Pancreas (tissue), 10 donors: ENCODE measurements at regions not wholly inside any gene's neighbourhood (a gene's known extent, or its start where the extent isn't known, plus 50 kb on each side); places are given as distances from the start of the nearest gene placed in this dataset.

Experiments
- ATAC-seq, 4 donors: fragments of 200-7000 bp; cut with Tn5 transposase; one replicate each; pipeline versions ENCODE4 v1.8.0 to v1.9.1; 2020; ENCODE audit warnings: mild to moderate bottlenecking in 4 of 4, moderate library complexity in 4 of 4
- DNase-seq, 6 donors: peaks; one replicate each; pipeline ENCODE4 v3.0.0-alpha.2; 2020
- FAIRE-seq: peaks from 2 replicates; lab custom pipeline; 2012; peaks lifted over from hg19 to GRCh38; lab: Jason Lieb, UNC
- H3K27ac ChIP-seq, 4 donors: fragments of 200-600 bp; sonication (generic); 1 replicate in 3 of 4; 2 replicates in 1 of 4; pipeline versions ENCODE4 v1.5.0 to v1.8.0; 2020
- H3K27me3 ChIP-seq, 4 donors: fragments of 200-600 bp; one replicate each; pipeline ENCODE4 v1.8.0; 2021
- H3K36me3 ChIP-seq, 3 donors: fragments of 200-600 bp; sonication (generic) in 1 of 3; one replicate each; pipeline versions ENCODE4 v1.5.0 to v1.8.0; 2020 to 2021
- H3K4me1 ChIP-seq, 3 donors: fragments of 200-600 bp; one replicate each; pipeline ENCODE4 v1.8.0; 2021
- H3K4me3 ChIP-seq, 4 donors: fragments of 200-600 bp; sonication (generic) in 2 of 4; one replicate each; pipeline versions ENCODE4 v1.5.0 to v1.8.0; 2020 to 2021
- H3K9me3 ChIP-seq, 4 donors: fragments of 200-600 bp; one replicate each; pipeline ENCODE4 v1.8.0; 2021
- CTCF ChIP-seq, 4 donors: fragments of 200-600 bp; sonication (generic) in 3 of 4; IDR thresholded peaks; one replicate each; pipeline versions ENCODE4 v1.5.0 to v1.8.0; 2021; ENCODE audit warnings: antibody characterized with exemption in 4 of 4
- WGBS, 2 donors: extraction: QIAGEN DNeasy Blood & Tissue Kit; methylation state at CpG; one replicate each; pipeline ENCODE4 v1.1.7; 2013; 5-methylcytosine and 5-hydroxymethylcytosine counted together
- intact Hi-C, 3 donors: fragments of 100-400 bp; cut with DNase I; formaldehyde crosslinking; loops; one replicate each; pipeline versions ENCODE4 v1.11.1 to v1.14.2; 2022
- donor health status: healthy with polysubstance abuse.
- donor health status: DM: no; HTN: no; CAD: no; lungs with moderate emphysema.
- donor health status: DM: no; HTN: no; CAD: no.
- donor health status: control.
- donor health status: control.
- donor health status: Bipolar disorder and iron deficiency.
- donor health status: DM: yes; HTN: yes; CAD: no.
- donor health status: DM: no; HTN: no; CAD: no.
- donor health status: DM: no; HTN: no; CAD: no.
- donor health status: DM: yes; HTN: yes; CAD: no.

- 86 to 91% methylated on average over 1 of the region's 1 CpG for WGBS, 2 donors
- no peak for FAIRE-seq
- no peak overlapping the region for H3K4me3 ChIP-seq
Measured at GRCh38 chr5:74262544-74263207, 377.9 kb downstream of the ENC1 start.

GRCh38 chr5:74261866-74262265 is 378.7 kb downstream of the ENC1 start:
- Histone ChIP-seq H3K27ac (no peak overlapping the region), H3K27me3 (no peaks in the 10 kb centered on the region), H3K4me1 (peaks cover 14 to 26% (median 20%) of the 10 kb centered on the region in 3 donors), H3K9me3 (no peaks in the 10 kb centered on the region), H3K4me3 (no peak overlapping the region), H3K36me3 (no peaks in the 10 kb centered on the region)
- ATAC-seq (peak; percentile 65 to 83 (median 76)), FAIRE-seq (no peak), DNase-seq (peak in 3 of 6 donors; percentile 38 to 58 (median 40))
- intact Hi-C loops = no loop called here
- 40 to 42% methylated on average over 3 of the region's 3 CpGs for WGBS, 2 donors
- TF ChIP-seq CTCF (IDR thresholded peaks at IDR 0.05) = no peak

More at GRCh38 chr5:74262544-74263207, 377.9 kb downstream of the ENC1 start:
- Histone ChIP-seq H3K27me3 (no peaks in the 10 kb centered on the region), H3K9me3 (no peaks in the 10 kb centered on the region), H3K27ac (no peak overlapping the region), H3K4me1 (peaks cover 14 to 19% (median 18%) of the 10 kb centered on the region in 3 donors), H3K36me3 (no peaks in the 10 kb centered on the region)
- ATAC-seq (no peak), DNase-seq (no peak)
- intact Hi-C loops = no loop called here
- no peak for TF ChIP-seq CTCF (IDR thresholded peaks at IDR 0.05)

- H3K4me1 ChIP-seq = peaks cover 14 to 27% (median 20%) of the 10 kb centered on the region in 3 donors
- intact Hi-C loops = no loop called here
- H3K27ac ChIP-seq = no peak overlapping the region
- ATAC-seq (no peak), DNase-seq (no peak), FAIRE-seq (no peak)
- WGBS, 2 donors = 62 to 69% methylated on average over 3 of the region's 3 CpGs
- no peaks in the 10 kb centered on the region for H3K9me3 ChIP-seq
- H3K36me3 ChIP-seq = no peaks in the 10 kb centered on the region
- H3K27me3 ChIP-seq = no peaks in the 10 kb centered on the region
- H3K4me3 ChIP-seq = no peak overlapping the region
- no peak for TF ChIP-seq CTCF (IDR thresholded peaks at IDR 0.05)
Measured at GRCh38 chr5:74261421-74261820, 379.1 kb downstream of the ENC1 start.

GRCh38 chr5:74259572-74259971 is 381.0 kb downstream of the ENC1 start:
- ATAC-seq (no peak), DNase-seq (no peak), FAIRE-seq (no peak)
- H3K4me1 ChIP-seq = peaks cover 6 to 27% (median 19%) of the 10 kb centered on the region in 3 donors
- H3K27me3 ChIP-seq = no peaks in the 10 kb centered on the region
- H3K36me3 ChIP-seq = no peaks in the 10 kb centered on the region
- H3K4me3 ChIP-seq = no peak overlapping the region
- intact Hi-C loops = no loop called here
- H3K9me3 ChIP-seq = no peaks in the 10 kb centered on the region
- 81 to 95% methylated on average over 7 of the region's 7 CpGs for WGBS, 2 donors
- no peak overlapping the region for H3K27ac ChIP-seq
- TF ChIP-seq CTCF (IDR thresholded peaks at IDR 0.05) = no peak

GRCh38 chr5:74258314-74258665 is 382.2 kb downstream of the ENC1 start:
- Histone ChIP-seq H3K27me3 (no peaks in the 10 kb centered on the region), H3K36me3 (no peaks in the 10 kb centered on the region), H3K4me3 (no peak overlapping the region), H3K4me1 (peaks cover 6 to 27% (median 15%) of the 10 kb centered on the region in 3 donors), H3K9me3 (no peaks in the 10 kb centered on the region), H3K27ac (peak overlapping the region in 1 of 4 donors; percentile 35)
- DNase-seq = no peak
- no peak for TF ChIP-seq CTCF (IDR thresholded peaks at IDR 0.05)
- no peak for ATAC-seq
- no peak for FAIRE-seq
- intact Hi-C loops = no loop called here
